HL-60 (cell line): ENCODE measurements at regions not wholly inside any gene's neighbourhood (a gene's known extent, or its start where the extent isn't known, plus 50 kb on each side); places are given as distances from the start of the nearest gene placed in this dataset.

ENCODE experiments used
- DNase-seq, 2 experiments: peaks; one replicate each; pipeline ENCODE4 v3.0.0-alpha.2; 2010 to 2020; ENCODE audit warnings: low read depth in 1 of 2, low spot score in 1 of 2
- H3K27ac ChIP-seq: fragments of 250-450 bp; sonication (Bioruptor Pico); replicated peaks from 2 replicates; pipeline ENCODE4 v1.5.1; 2020; ENCODE audit warnings: mild to moderate bottlenecking, moderate library complexity
- H3K27me3 ChIP-seq: fragments of 250-450 bp; sonication (Bioruptor Pico); 2 replicates; pipeline ENCODE4 v1.5.1; 2021; ENCODE audit warnings: mild to moderate bottlenecking, moderate library complexity; ENCODE audit not compliant: insufficient read depth, poor library complexity, severe bottlenecking
- H3K4me3 ChIP-seq: replicated peaks from 2 replicates; pipeline ENCODE4 v1.5.1; 2011; ENCODE audit warnings: mild to moderate bottlenecking, control low read depth, low read length; ENCODE audit not compliant: insufficient read depth
- GABPA ChIP-seq: IDR thresholded peaks from 2 replicates; pipeline ENCODE4 v1.6.1; 2012; ENCODE audit warnings: low read depth
- POLR2AphosphoS5 ChIP-seq: IDR thresholded peaks from 2 replicates; pipeline ENCODE4 v1.6.1; 2012; ENCODE audit warnings: low read depth
- SPI1 ChIP-seq: IDR thresholded peaks from 2 replicates; pipeline ENCODE4 v1.6.1; 2012; ENCODE audit warnings: low read depth, mild to moderate bottlenecking, borderline replicate concordance
- TF ChIP-seq, protein P1 (sequence below): IDR thresholded peaks from one replicate; pipeline ENCODE4 v1.5.1; 2011; ENCODE audit warnings: low read length, control low read depth, inconsistent platforms; ENCODE audit not compliant: insufficient read depth
- TF ChIP-seq, protein P2 (sequence below): IDR thresholded peaks from 2 replicates; pipeline ENCODE4 v1.6.1; 2012; ENCODE audit warnings: low read depth; ENCODE audit not compliant: insufficient replicate concordance

DNA sequence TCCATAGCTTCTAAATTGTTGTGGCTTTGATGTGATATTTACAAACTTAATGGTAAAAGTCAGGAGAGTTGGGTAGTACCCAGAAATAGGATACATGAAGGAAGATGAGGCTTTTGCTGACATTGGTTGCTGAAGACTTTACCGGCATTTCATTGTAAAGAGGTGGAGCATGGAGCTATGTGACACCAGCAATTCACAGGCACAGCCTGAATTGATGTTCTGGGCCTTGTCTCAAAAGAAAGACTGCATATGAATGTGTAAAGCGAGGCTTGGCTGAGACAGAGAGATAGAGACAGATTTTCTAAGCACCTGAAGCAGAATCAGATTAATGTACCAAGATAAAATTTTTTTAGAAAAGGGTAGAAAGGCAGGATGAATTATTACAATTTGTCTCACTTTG lies 864.9 kb upstream of the ID2 start:
- H3K27me3 ChIP-seq, result no peaks in the 10 kb centered on the region
- H3K4me3 ChIP-seq, result no peak overlapping the region
- TF ChIP-seq, protein P1, sequence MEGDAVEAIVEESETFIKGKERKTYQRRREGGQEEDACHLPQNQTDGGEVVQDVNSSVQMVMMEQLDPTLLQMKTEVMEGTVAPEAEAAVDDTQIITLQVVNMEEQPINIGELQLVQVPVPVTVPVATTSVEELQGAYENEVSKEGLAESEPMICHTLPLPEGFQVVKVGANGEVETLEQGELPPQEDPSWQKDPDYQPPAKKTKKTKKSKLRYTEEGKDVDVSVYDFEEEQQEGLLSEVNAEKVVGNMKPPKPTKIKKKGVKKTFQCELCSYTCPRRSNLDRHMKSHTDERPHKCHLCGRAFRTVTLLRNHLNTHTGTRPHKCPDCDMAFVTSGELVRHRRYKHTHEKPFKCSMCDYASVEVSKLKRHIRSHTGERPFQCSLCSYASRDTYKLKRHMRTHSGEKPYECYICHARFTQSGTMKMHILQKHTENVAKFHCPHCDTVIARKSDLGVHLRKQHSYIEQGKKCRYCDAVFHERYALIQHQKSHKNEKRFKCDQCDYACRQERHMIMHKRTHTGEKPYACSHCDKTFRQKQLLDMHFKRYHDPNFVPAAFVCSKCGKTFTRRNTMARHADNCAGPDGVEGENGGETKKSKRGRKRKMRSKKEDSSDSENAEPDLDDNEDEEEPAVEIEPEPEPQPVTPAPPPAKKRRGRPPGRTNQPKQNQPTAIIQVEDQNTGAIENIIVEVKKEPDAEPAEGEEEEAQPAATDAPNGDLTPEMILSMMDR, result no peak
- TF ChIP-seq, protein P2, sequence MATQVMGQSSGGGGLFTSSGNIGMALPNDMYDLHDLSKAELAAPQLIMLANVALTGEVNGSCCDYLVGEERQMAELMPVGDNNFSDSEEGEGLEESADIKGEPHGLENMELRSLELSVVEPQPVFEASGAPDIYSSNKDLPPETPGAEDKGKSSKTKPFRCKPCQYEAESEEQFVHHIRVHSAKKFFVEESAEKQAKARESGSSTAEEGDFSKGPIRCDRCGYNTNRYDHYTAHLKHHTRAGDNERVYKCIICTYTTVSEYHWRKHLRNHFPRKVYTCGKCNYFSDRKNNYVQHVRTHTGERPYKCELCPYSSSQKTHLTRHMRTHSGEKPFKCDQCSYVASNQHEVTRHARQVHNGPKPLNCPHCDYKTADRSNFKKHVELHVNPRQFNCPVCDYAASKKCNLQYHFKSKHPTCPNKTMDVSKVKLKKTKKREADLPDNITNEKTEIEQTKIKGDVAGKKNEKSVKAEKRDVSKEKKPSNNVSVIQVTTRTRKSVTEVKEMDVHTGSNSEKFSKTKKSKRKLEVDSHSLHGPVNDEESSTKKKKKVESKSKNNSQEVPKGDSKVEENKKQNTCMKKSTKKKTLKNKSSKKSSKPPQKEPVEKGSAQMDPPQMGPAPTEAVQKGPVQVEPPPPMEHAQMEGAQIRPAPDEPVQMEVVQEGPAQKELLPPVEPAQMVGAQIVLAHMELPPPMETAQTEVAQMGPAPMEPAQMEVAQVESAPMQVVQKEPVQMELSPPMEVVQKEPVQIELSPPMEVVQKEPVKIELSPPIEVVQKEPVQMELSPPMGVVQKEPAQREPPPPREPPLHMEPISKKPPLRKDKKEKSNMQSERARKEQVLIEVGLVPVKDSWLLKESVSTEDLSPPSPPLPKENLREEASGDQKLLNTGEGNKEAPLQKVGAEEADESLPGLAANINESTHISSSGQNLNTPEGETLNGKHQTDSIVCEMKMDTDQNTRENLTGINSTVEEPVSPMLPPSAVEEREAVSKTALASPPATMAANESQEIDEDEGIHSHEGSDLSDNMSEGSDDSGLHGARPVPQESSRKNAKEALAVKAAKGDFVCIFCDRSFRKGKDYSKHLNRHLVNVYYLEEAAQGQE, result no peak
- TF ChIP-seq POLR2AphosphoS5, result no peak
- TF ChIP-seq GABPA, result no peak
- no peak for TF ChIP-seq SPI1
- H3K27ac ChIP-seq, result no peak overlapping the region
- no peak for DNase-seq

DNA sequence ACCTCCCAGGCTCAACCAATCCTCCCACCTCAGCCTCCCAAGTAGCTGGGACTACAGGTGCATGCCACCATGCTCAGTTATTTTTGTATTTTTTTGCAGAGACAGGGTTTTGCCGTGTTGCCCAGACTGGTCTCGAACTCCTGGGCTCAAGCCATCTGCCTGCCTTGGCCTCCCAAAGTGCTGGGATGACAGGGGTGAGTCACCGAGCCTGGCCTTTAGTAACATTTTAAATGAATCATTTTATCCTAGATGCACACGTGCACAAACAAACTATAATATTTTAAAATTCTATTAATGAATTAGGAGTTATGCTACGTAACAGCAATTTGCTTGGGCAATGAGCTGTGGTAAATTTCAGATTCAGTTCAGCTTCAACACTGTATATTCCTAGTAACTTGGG lies 862.5 kb upstream of the ID2 start:
- no peaks in the 10 kb centered on the region for H3K27me3 ChIP-seq
- no peak overlapping the region for H3K4me3 ChIP-seq
- H3K27ac ChIP-seq, result no peak overlapping the region
- TF ChIP-seq GABPA (no peak), POLR2AphosphoS5 (no peak), SPI1 (no peak)
- TF ChIP-seq, protein P1, result no peak
- TF ChIP-seq, protein P2, result no peak
- no peak for DNase-seq

DNA sequence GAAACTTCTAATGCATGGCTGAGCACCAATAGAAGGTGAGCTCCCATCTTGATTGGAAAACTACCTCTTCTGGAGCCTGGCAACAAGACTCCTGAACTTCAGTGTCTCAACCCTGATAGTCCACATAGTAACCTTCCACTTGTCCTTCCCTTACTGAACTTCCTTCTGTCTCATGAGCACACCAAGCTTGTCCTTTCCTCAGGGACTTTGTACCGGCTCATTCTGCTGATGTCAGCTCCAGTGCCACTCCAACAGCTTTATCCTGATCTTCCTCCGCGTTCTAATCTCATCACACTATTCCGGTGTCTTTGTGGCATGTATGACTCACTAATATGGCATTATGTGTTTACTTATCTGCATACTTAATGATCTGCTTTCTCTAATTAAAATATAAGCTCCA lies 862.0 kb upstream of the ID2 start:
- Histone ChIP-seq H3K27me3 (no peaks in the 10 kb centered on the region), H3K4me3 (no peak overlapping the region), H3K27ac (no peak overlapping the region)
- TF ChIP-seq SPI1 (no peak), GABPA (no peak), POLR2AphosphoS5 (no peak)
- TF ChIP-seq, protein P2, result no peak
- TF ChIP-seq, protein P1, result no peak
- no peak for DNase-seq
